Mucosa of rectum (tissue), 2 donors: ENCODE measurements at regions not wholly inside any gene's neighbourhood (a gene's known extent, or its start where the extent isn't known, plus 50 kb on each side); places are given as distances from the start of the nearest gene placed in this dataset.

Source experiments
- H3K27ac ChIP-seq, 2 donors: one replicate each; pipeline ENCODE4 v1.7.0; 2013; ENCODE audit warnings: inconsistent platforms in 2 of 2, low read depth in 2 of 2, low read length in 2 of 2
- H3K27me3 ChIP-seq, 2 donors: one replicate each; pipeline ENCODE4 v1.7.0; 2013; ENCODE audit warnings: low read length in 2 of 2; ENCODE audit not compliant: control insufficient read depth in 2 of 2, insufficient read depth in 2 of 2
- H3K36me3 ChIP-seq, 2 donors: one replicate each; pipeline ENCODE4 v1.7.0; 2013; ENCODE audit warnings: low read length in 2 of 2; ENCODE audit not compliant: control insufficient read depth in 2 of 2, insufficient read depth in 2 of 2
- H3K4me1 ChIP-seq, 2 donors: one replicate each; pipeline ENCODE4 v1.7.0; 2013; ENCODE audit warnings: low read length in 2 of 2, mild to moderate bottlenecking in 1 of 2; ENCODE audit not compliant: control insufficient read depth in 2 of 2, insufficient read depth in 2 of 2
- H3K4me3 ChIP-seq, 2 donors: one replicate each; pipeline ENCODE4 v1.7.0; 2013; ENCODE audit warnings: low read length in 2 of 2
- H3K9ac ChIP-seq, 2 donors: one replicate each; pipeline ENCODE4 v1.7.0; 2013; ENCODE audit warnings: low read length in 2 of 2, low read depth in 1 of 2, mild to moderate bottlenecking in 1 of 2
- H3K9me3 ChIP-seq, 2 donors: one replicate each; pipeline ENCODE4 v1.7.0; 2013; ENCODE audit warnings: low read length in 2 of 2; ENCODE audit not compliant: control insufficient read depth in 2 of 2
- donor health status: healthy.
- donor health status: Normal muscosa, but diverticular disease.

DNA sequence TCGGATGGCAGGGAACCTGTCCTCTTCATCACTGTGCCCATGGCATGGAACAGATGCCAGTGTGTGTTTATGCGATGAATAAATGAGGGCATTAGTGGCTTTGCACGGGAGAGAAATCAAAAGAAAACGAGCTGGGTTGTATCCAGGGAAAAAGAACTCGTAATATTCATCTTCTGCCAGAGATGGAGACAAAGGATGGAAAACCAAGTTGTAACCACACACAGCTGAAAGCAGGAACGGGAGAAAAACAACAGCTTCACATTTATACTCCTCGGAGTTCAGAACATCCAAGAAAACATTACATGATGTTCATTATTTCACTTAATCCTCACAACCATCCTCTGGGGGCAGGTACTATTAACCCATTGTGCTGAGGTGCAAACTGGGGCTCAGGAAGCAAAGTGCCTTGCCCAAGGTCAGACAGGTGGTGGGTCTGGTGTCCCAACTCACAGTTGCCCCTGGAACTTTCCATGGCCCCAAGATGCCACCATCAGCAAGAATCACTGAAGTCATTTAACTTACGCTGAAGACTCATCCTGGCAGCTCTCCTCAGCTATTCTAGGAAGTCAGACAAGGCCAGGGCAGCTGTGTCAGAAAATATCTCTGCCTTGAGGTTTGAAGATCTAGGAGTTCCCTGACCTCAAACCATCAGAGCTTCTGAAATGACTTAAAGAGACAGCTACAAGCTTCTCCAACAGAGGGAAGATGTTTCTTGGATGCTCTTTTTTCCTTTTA is 250.4 kb downstream of the NSG2 start:
- Histone ChIP-seq H3K9ac (no peak overlapping the region), H3K9me3 (no peaks in the 10 kb centered on the region), H3K4me3 (no peak overlapping the region), H3K4me1 (no peaks in the 10 kb centered on the region), H3K27ac (no peak overlapping the region), H3K27me3 (no peaks in the 10 kb centered on the region), H3K36me3 (no peaks in the 10 kb centered on the region)

GRCh38 chr5:174300118-174300940 is 254.8 kb downstream of the NSG2 start:
- no peak overlapping the region for H3K27ac ChIP-seq

GRCh38 chr5:174300941-174301761 is 255.6 kb downstream of the NSG2 start:
- Histone ChIP-seq H3K9ac (no peak overlapping the region), H3K4me3 (no peak overlapping the region), H3K27me3 (peaks cover 0 to 2% of the 10 kb centered on the region in 2 donors), H3K27ac (no peak overlapping the region), H3K36me3 (no peaks in the 10 kb centered on the region), H3K4me1 (no peaks in the 10 kb centered on the region), H3K9me3 (no peaks in the 10 kb centered on the region)

More at GRCh38 chr5:174300118-174300940, 254.8 kb downstream of the NSG2 start:
- peaks cover 0 to 2% of the 10 kb centered on the region in 2 donors for H3K27me3 ChIP-seq
- no peaks in the 10 kb centered on the region for H3K9me3 ChIP-seq
- no peak overlapping the region for H3K9ac ChIP-seq
- H3K4me1 ChIP-seq: no peaks in the 10 kb centered on the region
- no peak overlapping the region for H3K4me3 ChIP-seq
- H3K36me3 ChIP-seq: no peaks in the 10 kb centered on the region

GRCh38 chr5:174301848-174302625 is 256.5 kb downstream of the NSG2 start:
- no peaks in the 10 kb centered on the region for H3K4me1 ChIP-seq
- H3K27me3 ChIP-seq: peaks cover 0 to 2% of the 10 kb centered on the region in 2 donors
- no peaks in the 10 kb centered on the region for H3K36me3 ChIP-seq
- H3K4me3 ChIP-seq: no peak overlapping the region
- no peak overlapping the region for H3K27ac ChIP-seq
- no peak overlapping the region for H3K9ac ChIP-seq
- no peaks in the 10 kb centered on the region for H3K9me3 ChIP-seq

DNA sequence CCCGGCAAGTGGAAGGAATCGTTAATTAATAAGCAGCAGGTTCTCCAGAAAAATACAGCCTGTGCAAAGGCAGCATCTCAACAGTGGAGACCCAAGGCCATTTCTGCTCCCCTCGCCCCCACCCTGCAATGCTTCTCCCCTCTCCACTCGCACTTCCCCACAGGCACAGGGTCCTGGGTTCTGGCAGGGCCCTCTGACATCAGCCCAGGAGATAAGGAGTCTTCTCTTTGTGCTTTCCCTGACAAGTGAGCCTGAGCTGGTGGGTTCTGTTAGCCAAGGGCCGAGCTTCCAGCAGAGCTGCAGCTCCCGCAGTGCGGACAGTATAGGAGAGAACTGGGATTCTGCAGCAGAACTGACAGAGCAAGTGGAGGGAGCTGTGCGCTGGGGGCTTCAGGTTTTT is 257.5 kb downstream of the NSG2 start:
- no peaks in the 10 kb centered on the region for H3K4me1 ChIP-seq
- no peaks in the 10 kb centered on the region for H3K36me3 ChIP-seq
- no peak overlapping the region for H3K27ac ChIP-seq
- no peaks in the 10 kb centered on the region for H3K9me3 ChIP-seq
- H3K4me3 ChIP-seq: no peak overlapping the region
- H3K9ac ChIP-seq: no peak overlapping the region
- peaks cover 0 to 2% of the 10 kb centered on the region in 2 donors for H3K27me3 ChIP-seq

DNA sequence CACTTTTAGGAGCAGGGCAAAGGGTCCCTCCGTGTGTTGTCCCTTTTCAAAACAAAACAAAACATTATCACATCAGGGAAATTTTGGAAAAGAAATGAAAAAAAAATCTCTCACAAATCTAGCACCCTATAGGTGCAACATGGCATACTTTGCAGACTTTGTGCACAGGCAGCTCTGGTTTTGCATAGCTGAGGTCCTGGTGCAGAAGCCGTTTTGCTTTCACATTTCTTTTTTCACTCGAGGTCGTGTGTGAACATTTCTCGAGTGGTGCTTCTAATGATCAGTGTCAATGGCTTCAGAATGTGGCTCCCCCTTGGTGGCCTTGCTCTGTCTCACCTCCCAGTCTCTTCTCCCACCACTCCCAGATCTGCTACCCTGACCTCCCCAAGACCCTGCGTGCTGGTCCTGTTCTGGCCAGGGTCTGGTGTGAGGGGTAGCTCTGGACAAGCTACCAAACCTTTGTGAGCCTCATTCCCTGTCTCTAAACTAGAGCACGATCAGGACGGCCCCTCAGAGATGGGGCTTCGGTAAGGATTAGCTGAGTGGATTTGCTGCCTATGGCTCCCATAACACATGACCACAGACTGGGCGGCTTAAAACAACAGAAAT is 258.0 kb downstream of the NSG2 start:
- Histone ChIP-seq H3K27ac (no peak overlapping the region), H3K4me1 (no peaks in the 10 kb centered on the region), H3K9me3 (no peaks in the 10 kb centered on the region), H3K27me3 (peaks cover 0 to 2% of the 10 kb centered on the region in 2 donors), H3K36me3 (no peaks in the 10 kb centered on the region), H3K4me3 (no peak overlapping the region), H3K9ac (no peak overlapping the region)

DNA sequence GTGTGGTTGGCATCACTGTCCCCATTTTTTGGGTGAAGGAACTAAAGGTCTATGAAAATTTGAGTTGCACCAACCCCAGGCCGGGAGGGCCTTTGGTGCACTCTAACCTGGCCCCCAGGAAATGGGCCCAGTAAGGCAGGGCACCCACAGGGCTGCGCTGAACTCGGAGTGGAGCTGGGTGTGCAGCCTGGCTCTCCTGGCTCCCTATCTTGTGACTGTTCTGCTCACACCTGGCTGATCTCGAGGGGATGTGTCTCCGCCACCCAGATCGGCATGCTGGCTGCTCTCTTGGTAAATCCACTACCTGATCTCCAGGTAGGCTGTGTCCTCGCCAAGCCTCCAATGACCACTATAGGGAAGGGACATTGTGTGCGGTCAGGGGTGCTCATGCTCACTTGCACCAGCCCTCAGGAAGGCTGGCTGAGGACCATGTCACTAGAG is 259.8 kb downstream of the NSG2 start:
- Histone ChIP-seq H3K27ac (no peak overlapping the region), H3K4me3 (no peak overlapping the region), H3K27me3 (peaks cover 0 to 2% of the 10 kb centered on the region in 2 donors), H3K4me1 (no peaks in the 10 kb centered on the region), H3K9me3 (no peaks in the 10 kb centered on the region), H3K36me3 (no peaks in the 10 kb centered on the region), H3K9ac (no peak overlapping the region)

- Histone ChIP-seq H3K27ac (no peak overlapping the region), H3K27me3 (peaks cover 2 to 4% of the 10 kb centered on the region in 2 donors), H3K9me3 (no peaks in the 10 kb centered on the region), H3K9ac (no peak overlapping the region), H3K36me3 (no peaks in the 10 kb centered on the region), H3K4me3 (no peak overlapping the region), H3K4me1 (no peaks in the 10 kb centered on the region)
Measured at GRCh38 chr5:174306345-174307030, 261.0 kb downstream of the NSG2 start.

DNA sequence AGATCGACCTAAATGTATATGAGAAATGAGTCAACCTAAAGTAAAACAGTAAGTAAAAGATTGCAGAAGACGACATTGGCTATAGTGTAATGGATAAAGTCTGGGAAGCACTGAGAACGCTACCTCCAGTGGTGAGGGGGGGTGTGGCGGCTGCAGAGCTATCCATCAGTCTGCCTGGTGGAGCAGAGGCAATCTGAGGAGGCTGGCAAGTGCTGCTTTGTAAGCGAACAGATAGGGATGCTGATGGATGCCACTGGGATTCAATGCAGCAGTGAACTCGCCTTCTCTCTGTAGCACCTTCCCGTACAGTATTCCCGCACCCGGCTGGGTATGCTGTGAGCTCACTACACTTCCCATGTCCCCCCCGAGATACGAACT is 261.5 kb downstream of the NSG2 start:
- peaks cover 2 to 6% of the 10 kb centered on the region in 2 donors for H3K27me3 ChIP-seq

More for the DNA sequence above, 261.5 kb downstream of the NSG2 start:
- H3K4me3 ChIP-seq: no peak overlapping the region
- no peaks in the 10 kb centered on the region for H3K4me1 ChIP-seq
- no peak overlapping the region for H3K9ac ChIP-seq
- H3K36me3 ChIP-seq: no peaks in the 10 kb centered on the region
- H3K27ac ChIP-seq: no peak overlapping the region
- H3K9me3 ChIP-seq: no peaks in the 10 kb centered on the region
